WTC11 (cell line): ENCODE measurements at regions not wholly inside any gene's neighbourhood (a gene's known extent, or its start where the extent isn't known, plus 50 kb on each side); places are given as distances from the start of the nearest gene placed in this dataset.
"Not testable (repeated sequence)": the region's sequence is repeated elsewhere in the genome, so short reads cannot be mapped to it uniquely, and the experiment has no call there.

ENCODE experiments used
- ATAC-seq: fragments of 200-7000 bp; cut with Tn5 transposase; 2 replicates; pipeline ENCODE4 v1.10.0; 2021; ENCODE audit warnings: mild to moderate bottlenecking, moderate library complexity
- CTCF ChIA-PET: fragments of 300-600 bp; sonication (Branson Sonifier 250); formaldehyde crosslinking; loops from one replicate; lab custom pipeline; 2021; ENCODE audit warnings: antibody characterized with exemption; lab: Charles Lee
- POLR2A ChIA-PET: fragments of 350-600 bp; sonication (Branson Sonifier 250); formaldehyde crosslinking; loops from one replicate; lab custom pipeline; 2021; ENCODE audit warnings: antibody characterized with exemption; lab: Charles Lee
- DNase-seq: peaks from one replicate; pipeline ENCODE4 v3.0.0; 2021; ENCODE audit warnings: low spot score
- H3K27ac Mint-ChIP-seq: 2 replicates; pipeline ENCODE4 v1.8.0; 2021; ENCODE audit warnings: mixed read lengths
- H3K27me3 Mint-ChIP-seq: 2 replicates; pipeline ENCODE4 v1.8.0; 2021; ENCODE audit warnings: low read depth, mild to moderate bottlenecking, moderate library complexity, mixed read lengths
- H3K36me3 Mint-ChIP-seq: 2 replicates; pipeline ENCODE4 v1.8.0; 2021; ENCODE audit warnings: mixed read lengths
- H3K4me1 Mint-ChIP-seq: 2 replicates; pipeline ENCODE4 v1.8.0; 2022; ENCODE audit warnings: mixed read lengths
- H3K4me3 Mint-ChIP-seq: 2 replicates; pipeline ENCODE4 v1.8.0; 2021; ENCODE audit warnings: mild to moderate bottlenecking, moderate library complexity, mixed read lengths
- H3K9me3 Mint-ChIP-seq: 2 replicates; pipeline ENCODE4 v1.8.0; 2021; ENCODE audit warnings: mixed read lengths
- AR ChIP-seq: fragments of 250-450 bp; sonication (Bioruptor Pico); IDR thresholded peaks from 2 replicates; pipeline ENCODE4 v1.9.0; 2021; ENCODE audit warnings: mild to moderate bottlenecking
- ATF2 ChIP-seq: sonication (generic); formaldehyde crosslinking; IDR thresholded peaks from 2 replicates; pipeline ENCODE4 v1.8.1; 2022; ENCODE audit warnings: low read depth, missing genetic modification reagents, borderline replicate concordance
- CREB1 ChIP-seq: sonication (generic); formaldehyde crosslinking; IDR thresholded peaks from 2 replicates; pipeline ENCODE4 v1.8.0; 2023; ENCODE audit warnings: mild to moderate bottlenecking, missing genetic modification reagents
- ESRRA ChIP-seq: sonication (generic); formaldehyde crosslinking; IDR thresholded peaks from 2 replicates; pipeline ENCODE4 v1.8.1; 2022; ENCODE audit warnings: mild to moderate bottlenecking, missing genetic modification reagents, borderline replicate concordance
- JUN ChIP-seq: sonication (generic); formaldehyde crosslinking; IDR thresholded peaks from 2 replicates; pipeline ENCODE4 v1.8.0; 2023; ENCODE audit warnings: mild to moderate bottlenecking, missing genetic modification reagents
- MLX ChIP-seq: sonication (generic); formaldehyde crosslinking; IDR thresholded peaks from 2 replicates; pipeline ENCODE4 v1.8.1; 2023; ENCODE audit warnings: mild to moderate bottlenecking, missing genetic modification reagents, moderate library complexity
- NR2C2 ChIP-seq: sonication (generic); formaldehyde crosslinking; IDR thresholded peaks from 2 replicates; pipeline ENCODE4 v1.8.0; 2022; ENCODE audit warnings: mild to moderate bottlenecking, missing genetic modification reagents
- RORB ChIP-seq: fragments of 250-450 bp; sonication (Bioruptor Pico); IDR thresholded peaks from 2 replicates; pipeline ENCODE4 v1.9.0; 2021; ENCODE audit warnings: mild to moderate bottlenecking
- SMAD3 ChIP-seq: sonication (generic); formaldehyde crosslinking; IDR thresholded peaks from 2 replicates; pipeline ENCODE4 v1.8.0; 2022; ENCODE audit warnings: missing genetic modification reagents, mild to moderate bottlenecking, borderline replicate concordance
- TP53 ChIP-seq: sonication (generic); formaldehyde crosslinking; IDR thresholded peaks from 2 replicates; pipeline ENCODE4 v1.8.1; 2023; ENCODE audit warnings: mild to moderate bottlenecking, missing genetic modification reagents
- USF1 ChIP-seq: sonication (generic); formaldehyde crosslinking; IDR thresholded peaks from 2 replicates; pipeline ENCODE4 v1.8.0; 2022; ENCODE audit warnings: mild to moderate bottlenecking, missing genetic modification reagents
- ZNF317 ChIP-seq: sonication (generic); formaldehyde crosslinking; IDR thresholded peaks from 2 replicates; pipeline ENCODE4 v1.8.1; 2023; ENCODE audit warnings: low read depth, mild to moderate bottlenecking, moderate library complexity, missing genetic modification reagents, borderline replicate concordance
- ZNF512 ChIP-seq: sonication (generic); formaldehyde crosslinking; IDR thresholded peaks from 2 replicates; pipeline ENCODE4 v1.8.1; 2022; ENCODE audit warnings: missing genetic modification reagents, borderline replicate concordance
- ZSCAN18 ChIP-seq: fragments of 250-450 bp; sonication (Bioruptor Pico); IDR thresholded peaks from 2 replicates; pipeline ENCODE4 v2.1.2; 2022; ENCODE audit warnings: mild to moderate bottlenecking, moderate library complexity

- no peak for TF ChIP-seq USF1 (CRISPR knock-in tag)
- TF ChIP-seq NR2C2 (CRISPR knock-in tag), result no peak
- TF ChIP-seq, all 79 proteins: peak for 0
Observed at GRCh38 chr5:23112237-23112636, 259.1 kb upstream of the CDH12 start (continued).

- Mint-ChIP-seq H3K4me1 (no peaks in the 10 kb centered on the region), H3K4me3 (no peak overlapping the region), H3K36me3 (no peaks in the 10 kb centered on the region; the same call in 1 of the 2 replicates), H3K9me3 (peaks cover 38% of the 10 kb centered on the region), H3K27ac (no peak overlapping the region), H3K27me3 (no peaks in the 10 kb centered on the region)
- DNase-seq, result no peak
- no peak for TF ChIP-seq SMAD3 (CRISPR knock-in tag)
- TF ChIP-seq CREB1 (CRISPR knock-in tag), result no peak
- no peak for TF ChIP-seq ZSCAN18
- no peak for TF ChIP-seq AR (CRISPR knock-in tag)
- TF ChIP-seq ZNF512, result no peak
- TF ChIP-seq ATF2 (CRISPR knock-in tag), result no peak
- TF ChIP-seq MLX, result no peak
- POLR2A ChIA-PET, result no interaction called here
- CTCF ChIA-PET, result no interaction called here
- ATAC-seq, result no peak
Observed at GRCh38 chr5:23105021-23105420, 251.9 kb upstream of the CDH12 start.

GRCh38 chr5:23103566-23103965 is 250.4 kb upstream of the CDH12 start:
- Mint-ChIP-seq H3K4me3 (no peak overlapping the region), H3K36me3 (no peaks in the 10 kb centered on the region; the same call in 1 of the 2 replicates), H3K27ac (no peak overlapping the region), H3K9me3 (peaks cover 38% of the 10 kb centered on the region)
- CTCF ChIA-PET, result no interaction called here
- TF ChIP-seq RORB (CRISPR knock-in tag), result no peak
- no peak for TF ChIP-seq TP53
- no peak for TF ChIP-seq JUN
- TF ChIP-seq ZNF317, result no peak
- no peak for TF ChIP-seq ESRRA
- TF ChIP-seq, all 79 proteins: peak for 0
- POLR2A ChIA-PET, result no interaction called here
- DNase-seq (no peak), ATAC-seq (no peak)
- Mint-ChIP-seq H3K27me3 (no peaks in the 10 kb centered on the region), H3K4me1 (no peaks in the 10 kb centered on the region)

GRCh38 chr5:23095418-23095817 is 242.3 kb upstream of the CDH12 start:
- POLR2A ChIA-PET, ATAC-seq, H3K9me3 Mint-ChIP-seq, H3K4me1 Mint-ChIP-seq, H3K36me3 Mint-ChIP-seq, H3K4me3 Mint-ChIP-seq, H3K27ac Mint-ChIP-seq, H3K27me3 Mint-ChIP-seq, DNase-seq, CTCF ChIA-PET: not testable (repeated sequence)
